HG03457 (cell line): ENCODE measurements at regions not wholly inside any gene's neighbourhood (a gene's known extent, or its start where the extent isn't known, plus 50 kb on each side); places are given as distances from the start of the nearest gene placed in this dataset.

Experiments
- ATAC-seq: cut with Tn5 transposase; IDR thresholded peaks from one replicate; pipeline ENCODE4 v1.9.1; 2021; ENCODE audit warnings: moderate number of reproducible peaks; ENCODE audit not compliant: unreplicated experiment

DNA sequence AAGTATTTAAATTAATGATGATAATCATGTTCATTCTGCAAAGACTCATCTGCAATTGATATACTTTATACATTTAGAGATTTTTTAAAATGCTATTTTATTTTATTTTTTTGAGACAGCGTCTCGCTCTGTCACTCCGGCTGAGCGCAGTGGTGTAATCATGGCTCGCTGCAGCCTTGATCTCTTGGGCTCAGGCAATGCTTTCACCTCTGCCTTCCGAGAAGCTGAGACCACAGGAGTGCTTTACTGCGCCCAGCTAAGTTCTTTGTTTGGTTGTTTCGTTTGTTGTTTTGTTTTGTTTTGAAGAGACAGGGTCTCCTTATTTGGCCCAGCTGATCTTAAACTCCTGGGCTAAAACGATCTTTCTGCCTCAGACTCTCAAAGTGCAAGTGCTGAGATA, 1541.0 kb downstream of the PCDH7 start:
- ATAC-seq: no peak

- ATAC-seq: no peak
Measured at GRCh38 chr4:32268863-32269262, 1548.7 kb downstream of the PCDH7 start.

- ATAC-seq: no peak
Measured at GRCh38 chr4:32290102-32290501, 1569.9 kb downstream of the PCDH7 start.

DNA sequence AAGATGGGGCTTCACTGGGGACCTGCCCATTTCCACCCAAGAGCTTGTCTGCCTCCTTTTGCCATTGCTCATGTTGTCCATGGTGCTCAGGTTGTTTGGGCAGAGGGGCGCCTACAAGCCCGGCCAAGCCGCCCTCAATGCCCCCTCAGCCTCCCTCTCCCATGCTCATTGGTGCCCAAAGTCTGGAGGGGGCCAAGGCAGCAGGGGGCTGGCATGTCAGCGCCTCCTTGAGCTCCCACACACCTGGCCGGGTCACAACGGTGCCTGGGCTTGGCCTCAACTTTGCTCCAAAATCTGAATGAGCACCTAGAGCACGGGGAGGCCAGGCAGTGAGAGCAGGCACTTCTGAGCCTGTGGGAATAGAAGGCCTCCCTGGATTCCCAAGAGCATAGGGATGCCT, 1598.8 kb downstream of the PCDH7 start:
- ATAC-seq: no peak

DNA sequence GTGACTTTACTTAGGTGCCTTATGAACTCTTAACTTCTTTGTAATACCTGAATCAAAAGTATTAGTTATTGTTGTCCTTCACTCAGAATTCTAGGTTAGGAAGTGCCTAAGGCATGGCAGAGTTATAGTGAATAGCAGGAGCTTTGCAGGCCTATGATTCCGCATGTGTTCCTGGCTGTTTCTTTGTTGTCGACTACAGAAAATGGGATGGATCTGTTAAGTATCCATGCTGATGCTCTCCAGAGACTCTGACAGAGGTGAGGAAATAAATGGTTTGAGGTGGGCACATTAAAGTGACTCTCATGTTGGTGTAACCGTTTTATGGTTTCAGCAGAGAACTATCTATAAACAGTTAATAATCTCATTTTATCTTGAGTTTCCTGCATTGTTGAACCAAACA, 1601.3 kb downstream of the PCDH7 start:
- ATAC-seq: no peak

DNA sequence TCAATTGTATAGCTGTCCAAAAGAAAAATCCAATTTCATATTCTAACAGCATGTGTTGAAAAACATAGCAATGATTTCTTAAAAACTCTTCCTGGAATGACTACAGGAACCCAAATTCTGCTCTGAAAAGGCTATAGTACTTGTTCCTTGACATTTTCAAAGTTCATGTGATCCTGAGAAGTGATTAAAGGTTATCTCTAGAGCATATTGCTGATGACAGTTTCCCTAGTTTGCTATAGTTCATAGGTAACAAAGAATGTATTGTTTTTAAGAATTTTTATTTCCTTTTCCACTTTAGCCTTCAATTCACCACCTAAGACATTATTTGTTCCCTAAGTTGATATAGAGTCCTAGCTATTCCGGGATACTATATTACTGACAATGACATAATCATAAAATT, 1614.6 kb downstream of the PCDH7 start:
- no peak for ATAC-seq

DNA sequence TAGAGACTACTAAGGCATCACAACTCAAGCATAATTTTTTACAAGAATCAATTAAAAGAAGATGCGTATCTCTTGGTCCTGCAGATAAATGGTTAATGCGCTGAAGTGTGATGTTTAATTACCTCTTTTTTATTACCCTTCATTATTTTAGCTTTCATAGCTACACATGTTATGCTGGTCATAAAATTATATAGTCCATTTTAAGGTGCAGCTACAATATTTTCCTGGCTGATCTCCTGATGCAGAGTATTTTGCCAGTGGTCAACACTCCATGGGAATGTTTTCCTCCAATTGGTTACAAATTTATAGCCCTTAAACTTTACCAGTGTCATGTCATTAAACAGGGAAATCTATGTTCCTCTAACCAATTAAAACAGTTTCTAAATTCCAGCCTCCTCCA, 1617.2 kb downstream of the PCDH7 start:
- ATAC-seq: no peak

DNA sequence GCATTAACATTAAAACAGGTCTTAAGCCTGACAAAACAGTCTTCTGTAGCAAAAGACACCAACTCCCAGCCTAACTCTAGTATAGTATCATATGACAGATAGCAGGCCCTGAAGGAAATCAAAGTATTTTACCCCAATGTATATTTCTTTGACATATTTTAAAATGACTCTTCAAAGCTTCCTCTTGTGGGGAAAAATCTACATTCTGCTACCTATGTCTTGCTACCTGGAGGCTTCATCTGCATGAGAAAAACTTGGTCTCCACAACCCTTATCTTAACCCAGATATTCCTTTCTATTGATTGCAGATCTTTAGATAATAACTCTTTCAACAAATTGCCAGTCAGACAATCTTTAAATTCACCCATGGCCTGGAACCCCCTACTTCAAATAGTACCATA, 1620.4 kb downstream of the PCDH7 start:
- no peak for ATAC-seq

DNA sequence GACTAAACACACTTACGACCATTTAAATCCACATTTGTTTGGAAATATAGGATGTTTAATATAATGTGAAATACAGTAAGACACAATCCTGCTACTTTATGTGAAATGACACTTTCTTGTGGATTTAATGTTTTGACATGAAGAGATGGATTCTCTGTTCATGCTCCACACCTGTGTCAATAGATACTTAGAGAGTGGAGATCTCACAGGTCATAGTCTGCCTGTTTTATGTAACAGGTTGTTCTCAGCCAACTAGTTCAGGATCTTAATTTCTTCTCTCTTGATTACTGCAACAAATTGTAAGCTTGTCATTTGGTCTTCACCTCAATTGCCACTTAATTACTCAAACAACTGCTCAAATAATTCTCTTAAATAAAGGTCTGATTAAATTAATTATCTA, 1621.2 kb downstream of the PCDH7 start:
- no peak for ATAC-seq

DNA sequence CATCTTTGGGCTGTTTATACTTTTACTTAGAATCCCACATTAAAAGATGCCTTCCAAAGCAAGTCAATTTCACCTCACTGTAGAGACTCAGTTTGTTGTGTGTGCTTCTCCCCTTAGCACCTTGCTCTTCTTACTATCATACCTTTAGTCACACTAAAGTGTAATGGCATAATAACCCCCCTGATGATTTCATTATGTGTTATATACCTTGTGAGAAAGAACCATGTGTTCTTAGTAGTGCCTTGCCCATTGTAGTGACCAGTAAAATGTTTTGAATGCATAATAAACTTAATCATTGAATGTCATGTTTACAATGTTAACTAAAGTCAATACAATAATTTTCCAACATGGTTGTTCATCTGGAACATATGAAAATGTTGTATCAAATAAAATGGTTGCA, 1621.9 kb downstream of the PCDH7 start:
- no peak for ATAC-seq

DNA sequence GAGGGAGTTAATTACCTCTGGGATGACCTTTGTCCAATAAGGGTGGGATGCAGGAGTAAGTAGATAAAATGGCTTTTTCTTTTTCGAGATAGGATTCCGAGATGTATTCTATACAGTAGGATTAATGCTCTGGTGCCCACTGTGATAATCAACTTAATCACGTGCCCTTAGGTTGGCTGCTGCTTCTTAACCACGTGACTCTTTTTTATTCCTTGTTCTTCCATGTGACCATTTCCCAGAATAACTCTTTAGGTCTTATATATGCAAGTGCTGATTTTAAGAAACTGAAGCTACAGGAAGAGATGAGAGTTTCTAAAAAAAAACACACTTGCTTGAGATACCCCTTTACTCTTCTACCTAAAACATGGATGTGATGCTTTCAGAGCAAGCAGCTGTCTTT, 1628.9 kb downstream of the PCDH7 start:
- no peak for ATAC-seq

DNA sequence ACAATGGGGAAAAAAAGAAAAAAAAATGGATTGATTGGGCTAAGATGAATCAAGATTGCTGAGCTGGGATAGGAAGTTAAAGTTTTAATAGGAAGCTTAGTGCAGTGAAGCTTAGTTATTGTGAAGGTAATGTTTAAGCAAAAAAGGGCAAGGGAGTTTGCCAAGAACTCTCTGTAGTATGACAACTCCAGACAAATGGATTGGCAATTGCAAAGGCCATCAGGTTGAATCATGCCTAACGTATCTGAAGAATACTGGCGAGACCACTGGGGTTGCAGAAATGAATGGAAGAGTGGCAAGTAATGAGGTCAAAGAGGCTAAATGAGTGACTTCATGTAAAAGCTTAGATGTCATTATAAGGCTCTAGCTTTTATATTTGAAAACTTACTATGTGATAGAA, 1654.0 kb downstream of the PCDH7 start:
- no peak for ATAC-seq

DNA sequence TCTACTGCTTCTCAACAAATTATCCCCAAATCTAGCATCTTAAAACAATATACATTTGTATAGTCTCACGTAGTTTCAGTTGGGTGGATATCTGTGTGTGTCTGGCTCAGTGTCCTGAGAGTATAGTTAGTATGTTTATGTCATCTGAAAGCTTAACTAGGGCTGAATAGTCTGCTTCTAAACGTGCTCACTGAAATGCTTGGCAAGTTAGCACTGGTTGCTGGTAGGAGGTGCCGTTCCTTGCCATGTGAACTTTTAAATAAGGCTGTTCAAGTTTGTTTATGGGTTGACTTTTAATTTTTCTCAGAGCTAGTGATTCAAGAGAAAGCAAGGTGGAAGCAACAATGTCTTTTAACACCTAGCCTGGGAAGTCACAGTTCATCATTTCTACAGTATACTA, 1673.6 kb downstream of the PCDH7 start:
- ATAC-seq: no peak

- no peak for ATAC-seq
Measured at GRCh38 chr4:32394255-32394654, 1674.1 kb downstream of the PCDH7 start.

GRCh38 chr4:32396507-32397070, 1676.4 kb downstream of the PCDH7 start:
- ATAC-seq: no peak

GRCh38 chr4:32400870-32401269, 1680.7 kb downstream of the PCDH7 start:
- no peak for ATAC-seq

DNA sequence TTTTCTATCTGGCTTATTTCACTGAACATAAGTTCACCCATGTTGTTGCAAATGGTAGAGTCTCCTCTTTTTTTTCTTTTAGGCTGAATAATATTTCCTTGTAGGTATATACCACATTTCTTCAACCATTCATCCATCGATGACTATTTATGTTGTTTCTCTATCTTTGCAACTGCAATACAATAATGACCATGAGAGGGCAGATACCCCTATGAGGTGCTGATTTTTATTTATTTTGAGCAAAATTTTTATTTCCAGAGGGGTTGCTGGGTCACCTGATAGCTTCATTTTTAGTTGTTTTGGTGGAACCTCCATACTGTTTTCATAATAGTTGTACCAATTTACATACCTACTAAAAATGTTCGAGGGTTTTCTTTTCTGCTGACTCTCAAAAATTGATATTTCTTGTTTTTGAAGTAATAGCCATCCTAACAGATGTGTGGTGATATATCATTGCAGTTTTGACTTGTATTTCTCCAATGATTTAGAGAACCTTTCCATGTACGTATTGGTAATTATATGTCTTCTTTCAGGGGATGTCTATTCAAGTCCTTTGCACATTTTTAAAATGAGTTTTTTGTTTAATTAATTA, 1697.0 kb downstream of the PCDH7 start:
- no peak for ATAC-seq

DNA sequence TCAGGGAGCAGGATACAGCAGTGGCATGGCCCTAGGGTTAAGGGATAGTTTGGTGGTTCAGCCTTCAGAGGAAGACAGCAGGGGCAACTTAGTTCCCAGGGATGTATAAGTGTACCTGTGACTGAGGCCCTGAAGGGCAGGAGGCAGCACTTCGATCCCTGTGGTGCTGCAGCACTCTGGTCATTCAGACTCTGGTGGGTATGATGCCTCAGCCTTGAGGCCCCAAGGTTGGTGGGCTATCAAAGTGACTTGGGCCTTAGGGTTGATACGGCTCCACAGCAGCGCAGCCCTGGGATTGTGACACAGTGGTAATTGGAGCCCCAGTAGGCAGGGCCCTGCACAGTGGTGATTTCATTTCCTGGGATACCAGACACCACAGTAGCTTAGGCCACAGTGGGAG, 1703.1 kb downstream of the PCDH7 start:
- no peak for ATAC-seq

GRCh38 chr4:32425243-32425642, 1705.1 kb downstream of the PCDH7 start:
- ATAC-seq: no peak

DNA sequence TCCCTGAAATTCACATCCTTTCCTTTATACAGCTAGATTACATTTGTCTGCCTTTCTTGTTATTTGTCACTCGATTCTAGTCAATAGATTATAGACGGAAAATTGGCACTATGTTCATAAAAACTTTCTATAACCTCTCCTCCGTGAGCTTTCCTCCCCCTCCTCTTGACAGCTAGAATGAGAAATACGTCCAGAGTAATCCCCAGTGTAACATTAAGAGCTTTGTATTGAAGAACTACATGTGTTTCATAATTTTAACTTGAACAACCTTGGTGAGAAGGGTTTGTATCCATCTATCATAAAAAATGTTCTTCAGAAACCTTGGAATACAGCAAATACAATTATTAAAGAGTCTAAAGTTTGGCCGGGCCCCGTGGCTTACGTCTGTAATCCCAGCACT, 1707.4 kb downstream of the PCDH7 start:
- ATAC-seq: no peak

GRCh38 chr4:32429151-32429550, 1709.0 kb downstream of the PCDH7 start:
- no peak for ATAC-seq

GRCh38 chr4:32435308-32435707, 1715.1 kb downstream of the PCDH7 start:
- ATAC-seq: no peak

GRCh38 chr4:32436816-32437215, 1716.6 kb downstream of the PCDH7 start:
- ATAC-seq: no peak
